GM20000 (cell line): ENCODE measurements at regions not wholly inside any gene's neighbourhood (a gene's known extent, or its start where the extent isn't known, plus 50 kb on each side); places are given as distances from the start of the nearest gene placed in this dataset.

ENCODE experiments used
- DNase-seq: peaks from one replicate; pipeline ENCODE4 v3.0.0; 2012; ENCODE audit warnings: low spot score
- CTCF ChIP-seq: IDR thresholded peaks from 2 replicates; pipeline ENCODE4 v1.5.1; 2012; ENCODE audit warnings: mild to moderate bottlenecking, control low read depth; ENCODE audit errors: extremely low read depth, missing control alignments

- no peak for TF ChIP-seq CTCF
- no peak for DNase-seq
Measured at GRCh38 chr7:116421298-116421697, 78.2 kb upstream of the CAV2 start.

GRCh38 chr7:116422683-116423082, 76.9 kb upstream of the CAV2 start:
- no peak for TF ChIP-seq CTCF
- DNase-seq, result no peak

GRCh38 chr7:116423499-116423898, 76.0 kb upstream of the CAV2 start:
- DNase-seq, result no peak
- TF ChIP-seq CTCF, result no peak

GRCh38 chr7:116425647-116426209, 73.8 kb upstream of the CAV2 start:
- no peak for TF ChIP-seq CTCF
- DNase-seq, result no peak

- no peak for TF ChIP-seq CTCF
Measured at GRCh38 chr7:116426428-116427156, 72.9 kb upstream of the CAV2 start.

GRCh38 chr7:116429986-116430619, 69.4 kb upstream of the CAV2 start:
- TF ChIP-seq CTCF, result no peak
- no peak for DNase-seq

More at GRCh38 chr7:116426428-116427156, 72.9 kb upstream of the CAV2 start:
- DNase-seq, result no peak

- no peak for TF ChIP-seq CTCF
- no peak for DNase-seq
Measured at GRCh38 chr7:116431787-116432526, 67.6 kb upstream of the CAV2 start.
